ENCODE measurements at regions not wholly inside any gene's neighbourhood (a gene's known extent, or its start where the extent isn't known, plus 50 kb on each side); places are given as distances from the start of the nearest gene placed in this dataset.
"Not testable (repeated sequence)": the region's sequence is repeated elsewhere in the genome, so short reads cannot be mapped to it uniquely, and the experiment has no call there.

DNA sequence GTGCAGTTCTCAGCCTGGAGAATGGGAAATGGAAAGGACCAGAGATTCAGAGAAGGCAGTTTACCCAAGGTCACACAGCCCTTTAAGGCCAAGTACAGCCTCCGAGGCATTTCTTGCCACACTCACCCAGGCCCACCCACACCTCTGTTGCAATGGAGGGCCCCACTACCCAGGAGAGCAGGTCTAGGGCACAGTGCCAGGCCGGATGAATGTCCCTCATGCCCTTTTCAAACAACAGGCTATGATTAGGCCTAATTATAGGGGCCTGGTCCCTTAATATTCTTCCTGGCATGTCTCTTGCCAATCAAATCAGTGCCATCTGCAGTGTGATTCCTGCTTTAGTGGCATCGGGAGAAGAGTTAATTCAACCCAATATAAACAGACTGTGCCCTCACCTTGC is 195.3 kb downstream of the KLRB1 start:
- CTCF ChIA-PET; DNase-seq (ENCODE audit: low read depth, low spot score); H3K4me3 ChIP-seq (ENCODE audit: low read depth, low read length); POLR2A ChIA-PET: not testable (repeated sequence)

- CTCF ChIA-PET; POLR2A ChIA-PET; H3K4me3 ChIP-seq (ENCODE audit: low read depth, low read length); DNase-seq (ENCODE audit: low read depth, low spot score): not testable (repeated sequence)
Measured at GRCh38 chr12:9411616-9412268, 196.0 kb downstream of the KLRB1 start.

DNA sequence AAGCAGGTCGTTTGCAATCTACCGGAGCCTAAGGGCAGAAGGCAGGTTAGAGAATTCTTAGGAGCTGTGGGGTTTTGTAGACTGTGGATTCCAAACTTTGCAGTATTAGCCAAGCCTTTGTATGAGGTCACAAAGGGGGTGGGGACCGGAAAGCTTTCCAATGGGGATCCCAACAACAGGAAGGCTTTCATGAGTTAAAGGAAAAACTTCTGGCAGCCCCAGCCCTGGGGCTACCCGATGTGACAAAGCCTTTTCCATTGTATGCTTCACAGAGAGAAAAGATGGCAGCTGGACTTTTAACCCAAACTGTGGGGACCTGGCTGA is 199.2 kb upstream of the PZP start:
- POLR2A ChIA-PET; H3K4me3 ChIP-seq (ENCODE audit: low read depth, low read length); DNase-seq (ENCODE audit: low read depth, low spot score); CTCF ChIA-PET: not testable (repeated sequence)

DNA sequence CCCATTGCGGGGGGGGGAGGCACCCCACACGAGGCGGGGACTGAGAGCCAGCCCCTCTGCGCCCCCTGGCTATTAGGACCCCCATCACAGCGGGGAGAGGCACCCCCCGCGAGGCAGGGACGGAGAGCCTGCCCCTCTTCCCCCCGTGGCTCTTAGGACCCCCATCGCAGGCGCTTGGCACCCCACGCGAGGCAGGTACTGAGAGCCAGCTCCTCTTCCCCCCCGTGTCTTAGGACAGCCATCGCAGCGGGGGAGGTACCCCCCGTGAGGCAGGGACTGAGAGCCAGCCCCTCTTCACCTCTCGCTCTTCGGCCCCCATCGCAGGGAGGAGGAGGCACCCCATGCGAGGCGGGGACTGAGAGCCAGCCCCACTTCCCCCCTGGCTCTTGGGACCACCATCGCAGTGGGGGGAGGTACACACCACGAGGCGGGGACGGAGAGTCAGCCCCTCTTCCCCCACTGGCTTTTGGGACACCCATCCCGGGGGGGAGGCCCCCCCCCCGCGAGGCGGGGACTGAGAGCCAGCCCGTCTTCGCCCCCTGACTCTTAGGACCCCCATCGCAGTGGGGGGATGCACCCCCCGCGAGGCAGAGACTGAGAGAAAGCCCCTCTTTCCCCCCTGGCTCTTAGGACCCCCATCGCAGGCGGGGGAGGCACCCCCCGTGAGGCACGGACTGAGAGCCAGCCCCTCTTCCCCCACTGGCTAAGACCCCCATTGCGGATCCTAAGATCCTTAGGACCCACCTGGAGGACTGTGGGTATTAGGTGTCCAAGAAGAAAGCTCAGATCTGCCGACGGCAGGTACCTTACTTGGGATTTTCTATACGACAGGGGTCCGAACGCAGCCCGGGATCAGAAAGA is 198.6 kb upstream of the PZP start:
- CTCF ChIA-PET = no interaction called here
- no peak for TF ChIP-seq CTCF (IDR thresholded peaks at IDR 0.05; ENCODE audit: insufficient read depth, low read length, missing control alignments)
- no peak for DNase-seq (ENCODE audit: low read depth, low spot score)

DNA sequence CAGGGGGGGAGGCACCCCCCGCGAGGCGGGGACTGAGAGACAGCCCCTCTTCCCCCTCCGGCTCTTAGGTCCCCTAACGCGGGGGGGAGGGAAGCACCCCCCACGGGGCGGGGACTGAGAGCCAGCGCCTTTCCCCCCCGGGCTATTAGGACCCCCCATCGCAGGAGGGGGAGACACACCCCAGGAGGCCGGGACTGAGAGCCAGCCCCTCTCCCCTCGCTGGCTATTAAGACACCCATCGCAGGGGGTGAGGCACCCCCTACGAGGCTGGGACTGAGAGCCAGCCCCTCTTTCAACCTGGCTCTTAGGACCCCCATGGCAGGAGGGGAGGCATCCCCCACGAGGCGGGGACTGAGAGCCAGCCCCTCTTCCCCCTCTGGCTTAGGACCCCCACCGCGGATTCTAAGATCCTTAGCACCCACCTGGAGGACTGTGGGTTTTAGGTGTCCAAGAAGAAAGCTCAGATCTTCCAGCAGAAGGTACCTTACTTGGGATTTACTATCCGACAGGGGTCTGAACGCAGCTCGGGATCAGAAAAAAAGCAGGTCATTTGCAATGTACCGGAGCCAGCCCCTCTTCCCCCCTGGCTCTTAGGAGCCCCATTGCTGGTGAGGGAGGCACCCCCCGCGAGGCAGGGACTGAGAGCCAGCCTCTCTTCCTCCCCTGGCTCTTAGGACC is 197.8 kb upstream of the PZP start:
- ChIA-PET POLR2A (no interaction called here), CTCF (no interaction called here)
- no peak for DNase-seq (ENCODE audit: low read depth, low spot score)
- H3K4me3 ChIP-seq (ENCODE audit: low read depth, low read length) = no peak overlapping the region
- TF ChIP-seq CTCF (IDR thresholded peaks at IDR 0.05; ENCODE audit: insufficient read depth, low read length, missing control alignments) = no peak

More for the DNA sequence above, 198.6 kb upstream of the PZP start:
- POLR2A ChIA-PET = no interaction called here
- H3K4me3 ChIP-seq (ENCODE audit: low read depth, low read length) = no peak overlapping the region

- DNase-seq (ENCODE audit: low read depth, low spot score) = no peak
- ChIA-PET POLR2A (no interaction called here), CTCF (no interaction called here)
- no peak overlapping the region for H3K4me3 ChIP-seq (ENCODE audit: low read depth, low read length)
- TF ChIP-seq CTCF (IDR thresholded peaks at IDR 0.05; ENCODE audit: insufficient read depth, low read length, missing control alignments) = no peak
Measured at GRCh38 chr12:9404469-9405260, 196.5 kb upstream of the PZP start.

- DNase-seq (ENCODE audit: low read depth, low spot score) = no peak
- POLR2A ChIA-PET = no interaction called here
- no peak for TF ChIP-seq CTCF (IDR thresholded peaks at IDR 0.05; ENCODE audit: insufficient read depth, low read length, missing control alignments)
- CTCF ChIA-PET = no interaction called here
- H3K4me3 ChIP-seq (ENCODE audit: low read depth, low read length) = no peak overlapping the region
Measured at GRCh38 chr12:9404031-9404430, 195.8 kb upstream of the PZP start.

- DNase-seq (ENCODE audit: low read depth, low spot score); H3K4me3 ChIP-seq (ENCODE audit: low read depth, low read length); POLR2A ChIA-PET; CTCF ChIA-PET: not testable (repeated sequence)
Measured at GRCh38 chr12:9402432-9403040, 194.3 kb upstream of the PZP start.

DNA sequence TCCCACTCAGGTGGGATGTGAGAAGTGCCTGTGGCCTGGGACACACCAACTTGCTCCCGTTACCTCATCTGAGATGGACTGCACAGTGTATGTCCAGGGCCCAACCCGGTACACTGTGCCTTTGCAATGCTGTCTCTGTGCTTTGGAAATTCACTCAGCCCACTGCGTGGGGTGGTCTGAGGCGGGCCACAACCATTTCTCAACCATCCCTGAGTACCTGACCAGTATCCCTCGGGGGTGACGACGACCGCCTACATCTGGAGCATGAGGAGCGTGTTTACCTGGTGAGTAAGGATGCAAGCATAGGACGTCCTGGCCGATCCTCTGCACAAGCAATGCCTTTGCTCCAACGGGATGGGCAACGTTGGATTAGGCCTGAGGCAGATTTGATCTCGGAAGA is 188.2 kb upstream of the PZP start:
- DNase-seq (ENCODE audit: low read depth, low spot score); H3K4me3 ChIP-seq (ENCODE audit: low read depth, low read length); CTCF ChIA-PET; POLR2A ChIA-PET: not testable (repeated sequence)

- POLR2A ChIA-PET; DNase-seq (ENCODE audit: low read depth, low spot score): not testable (repeated sequence)
Measured at GRCh38 chr12:9395220-9395619, 187.0 kb upstream of the PZP start.

More at GRCh38 chr12:9395220-9395619, 187.0 kb upstream of the PZP start:
- CTCF ChIA-PET; H3K4me3 ChIP-seq (ENCODE audit: low read depth, low read length): not testable (repeated sequence)

Data from AG04449 (cell line).